Neuron (in vitro differentiated cells): ENCODE measurements at regions not wholly inside any gene's neighbourhood (a gene's known extent, or its start where the extent isn't known, plus 50 kb on each side); places are given as distances from the start of the nearest gene placed in this dataset.
"Not testable (repeated sequence)": the region's sequence is repeated elsewhere in the genome, so short reads cannot be mapped to it uniquely, and the experiment has no call there.

Experiments used
- H2AFZ ChIP-seq: one replicate; pipeline ENCODE4 v1.6.1; 2013; ENCODE audit warnings: low read depth, mild to moderate bottlenecking, inconsistent platforms, low read length, moderate library complexity
- H3K27me3 ChIP-seq: one replicate; pipeline ENCODE4 v1.6.1; 2013; ENCODE audit warnings: low read length; ENCODE audit not compliant: insufficient read depth
- H3K36me3 ChIP-seq: one replicate; pipeline ENCODE4 v1.6.1; 2013; ENCODE audit warnings: low read length; ENCODE audit not compliant: insufficient read depth
- H3K4me1 ChIP-seq: one replicate; pipeline ENCODE4 v1.6.1; 2013; ENCODE audit warnings: low read length; ENCODE audit not compliant: insufficient read depth
- H3K4me3 ChIP-seq: 2 replicates; pipeline ENCODE4 v1.5.1; 2013; ENCODE audit warnings: mild to moderate bottlenecking, low read length, moderate library complexity
- H3K9me3 ChIP-seq: one replicate; pipeline ENCODE4 v1.6.1; 2013; ENCODE audit warnings: low read length

- Histone ChIP-seq H3K4me3 (no peak overlapping the region), H3K27me3 (no peaks in the 10 kb centered on the region), H3K4me1 (no peaks in the 10 kb centered on the region), H3K9me3 (no peaks in the 10 kb centered on the region), H3K36me3 (no peaks in the 10 kb centered on the region), H2AFZ (no peak overlapping the region)
Measured at GRCh38 chr5:67998709-67999261, 216.8 kb upstream of the PIK3R1 start.

- no peak overlapping the region for H2AFZ ChIP-seq
- H3K9me3 ChIP-seq: no peaks in the 10 kb centered on the region
- no peaks in the 10 kb centered on the region for H3K36me3 ChIP-seq
- no peaks in the 10 kb centered on the region for H3K27me3 ChIP-seq
- H3K4me3 ChIP-seq: no peak overlapping the region
- H3K4me1 ChIP-seq: no peaks in the 10 kb centered on the region
Measured at GRCh38 chr5:67997892-67998457, 217.6 kb upstream of the PIK3R1 start.

GRCh38 chr5:67997148-67997547, 218.4 kb upstream of the PIK3R1 start:
- no peaks in the 10 kb centered on the region for H3K9me3 ChIP-seq
- H3K36me3 ChIP-seq: no peaks in the 10 kb centered on the region
- H3K4me1 ChIP-seq: no peaks in the 10 kb centered on the region
- H3K4me3 ChIP-seq: no peak overlapping the region
- no peaks in the 10 kb centered on the region for H3K27me3 ChIP-seq
- no peak overlapping the region for H2AFZ ChIP-seq

GRCh38 chr5:67996596-67996995, 219.0 kb upstream of the PIK3R1 start:
- H3K9me3 ChIP-seq: no peaks in the 10 kb centered on the region
- H3K4me1 ChIP-seq: no peaks in the 10 kb centered on the region
- H3K36me3 ChIP-seq: no peaks in the 10 kb centered on the region
- H3K27me3 ChIP-seq: no peaks in the 10 kb centered on the region
- no peak overlapping the region for H2AFZ ChIP-seq
- H3K4me3 ChIP-seq: no peak overlapping the region

GRCh38 chr5:67992923-67993322, 222.6 kb upstream of the PIK3R1 start:
- Histone ChIP-seq H3K27me3 (no peaks in the 10 kb centered on the region), H3K36me3 (no peaks in the 10 kb centered on the region), H2AFZ (no peak overlapping the region), H3K4me3 (no peak overlapping the region), H3K9me3 (no peaks in the 10 kb centered on the region), H3K4me1 (no peaks in the 10 kb centered on the region)

GRCh38 chr5:67989456-67989855, 226.1 kb upstream of the PIK3R1 start:
- Histone ChIP-seq H3K36me3 (no peaks in the 10 kb centered on the region), H3K4me1 (no peaks in the 10 kb centered on the region), H2AFZ (no peak overlapping the region), H3K4me3 (no peak overlapping the region), H3K27me3 (no peaks in the 10 kb centered on the region), H3K9me3 (no peaks in the 10 kb centered on the region)

GRCh38 chr5:67986761-67987160, 228.8 kb upstream of the PIK3R1 start:
- H3K4me1 ChIP-seq: no peaks in the 10 kb centered on the region
- no peak overlapping the region for H2AFZ ChIP-seq
- no peaks in the 10 kb centered on the region for H3K9me3 ChIP-seq
- H3K4me3 ChIP-seq: no peak overlapping the region
- no peaks in the 10 kb centered on the region for H3K36me3 ChIP-seq
- no peaks in the 10 kb centered on the region for H3K27me3 ChIP-seq

GRCh38 chr5:67985686-67986387, 229.7 kb upstream of the PIK3R1 start:
- H3K4me1 ChIP-seq: no peaks in the 10 kb centered on the region
- no peak overlapping the region for H2AFZ ChIP-seq
- no peaks in the 10 kb centered on the region for H3K36me3 ChIP-seq
- no peaks in the 10 kb centered on the region for H3K27me3 ChIP-seq
- no peaks in the 10 kb centered on the region for H3K9me3 ChIP-seq
- no peak overlapping the region for H3K4me3 ChIP-seq

- H3K36me3 ChIP-seq: no peaks in the 10 kb centered on the region
- H3K27me3 ChIP-seq: no peaks in the 10 kb centered on the region
- H3K4me1 ChIP-seq: no peaks in the 10 kb centered on the region
- H3K4me3 ChIP-seq: no peak overlapping the region
- H3K9me3 ChIP-seq: no peaks in the 10 kb centered on the region
- H2AFZ ChIP-seq: no peak overlapping the region
Measured at GRCh38 chr5:67984546-67984945, 231.0 kb upstream of the PIK3R1 start.

GRCh38 chr5:67983251-67984110, 232.1 kb upstream of the PIK3R1 start:
- H3K4me3 ChIP-seq: no peak overlapping the region

GRCh38 chr5:67982160-67982559, 233.4 kb upstream of the PIK3R1 start:
- H2AFZ ChIP-seq, H3K27me3 ChIP-seq, H3K4me3 ChIP-seq, H3K4me1 ChIP-seq, H3K36me3 ChIP-seq, H3K9me3 ChIP-seq: not testable (repeated sequence)

More at GRCh38 chr5:67983251-67984110, 232.1 kb upstream of the PIK3R1 start:
- Histone ChIP-seq H3K9me3 (no peaks in the 10 kb centered on the region), H3K27me3 (no peaks in the 10 kb centered on the region), H3K36me3 (no peaks in the 10 kb centered on the region), H3K4me1 (no peaks in the 10 kb centered on the region), H2AFZ (no peak overlapping the region)

GRCh38 chr5:67978171-67978570, 237.4 kb upstream of the PIK3R1 start:
- H3K9me3 ChIP-seq: no peaks in the 10 kb centered on the region
- no peaks in the 10 kb centered on the region for H3K27me3 ChIP-seq
- H3K36me3 ChIP-seq: no peaks in the 10 kb centered on the region
- no peak overlapping the region for H3K4me3 ChIP-seq
- H3K4me1 ChIP-seq: no peaks in the 10 kb centered on the region
- no peak overlapping the region for H2AFZ ChIP-seq
